Adrenal gland (tissue), 9 donors: ENCODE measurements at regions not wholly inside any gene's neighbourhood (a gene's known extent, or its start where the extent isn't known, plus 50 kb on each side); places are given as distances from the start of the nearest gene placed in this dataset.

Experiments
- DNase-seq, 7 donors: peaks; one replicate each; pipeline ENCODE4 v3.0.0-alpha.2; 2019 to 2020
- H3K27ac ChIP-seq, 5 donors: fragments of 200-600 bp; sonication (generic) in 4 of 5; 1 replicate in 3 of 5; 2 replicates in 2 of 5; pipeline versions ENCODE4 v1.5.1 to v1.8.0; 2016 to 2020; ENCODE audit warnings: mild to moderate bottlenecking in 1 of 5
- H3K27me3 ChIP-seq: fragments of 200-600 bp; 2 replicates; pipeline ENCODE4 v1.8.0; 2021
- H3K36me3 ChIP-seq, 2 donors: fragments of 200-600 bp; replicated peaks in 1 of 2; 1 replicate in 1 of 2; 2 replicates in 1 of 2; pipeline versions ENCODE4 v1.5.1 to v1.8.0; 2018 to 2022
- H3K4me1 ChIP-seq, 2 donors: fragments of 200-600 bp; replicated peaks in 1 of 2; 1 replicate in 1 of 2; 2 replicates in 1 of 2; pipeline versions ENCODE4 v1.5.1 to v1.8.0; 2018 to 2021
- H3K4me3 ChIP-seq, 4 donors: fragments of 200-600 bp; sonication (generic) in 3 of 4; one replicate each; pipeline ENCODE4 v1.5.1; 2016 to 2018
- H3K9me3 ChIP-seq, 3 donors: fragments of 200-600 bp; sonication (generic) in 1 of 3; replicated peaks in 1 of 3; 1 replicate in 2 of 3; 2 replicates in 1 of 3; pipeline versions ENCODE4 v1.5.1 to v1.8.0; 2016 to 2021
- CTCF ChIP-seq, 6 experiments: fragments of 450-650 bp in 4 of 6; fragments of 200-600 bp in 2 of 6; sonication (generic) in 1 of 6; IDR thresholded peaks; 1 replicate in 5 of 6; 2 replicates in 1 of 6; pipeline versions ENCODE4 v1.5.1 to v1.8.0; 2016 to 2021; ENCODE audit warnings: antibody characterized with exemption in 6 of 6, mild to moderate bottlenecking in 2 of 6, moderate library complexity in 1 of 6
- POLR2A ChIP-seq, 2 donors: fragments of 450-650 bp; IDR thresholded peaks; one replicate each; pipeline ENCODE4 v1.6.1; 2017; ENCODE audit warnings: antibody characterized with exemption in 2 of 2, mild to moderate bottlenecking in 2 of 2, moderate library complexity in 1 of 2
- WGBS, 4 donors: extraction: QIAGEN DNeasy Blood & Tissue Kit in 2 of 4; methylation state at CpG; one replicate each; pipeline versions ENCODE4 v1.1.5 to v1.1.7; 2013 to 2017; 5-methylcytosine and 5-hydroxymethylcytosine counted together
- intact Hi-C, 2 donors: fragments of 100-400 bp; cut with DNase I; formaldehyde crosslinking; loops; one replicate each; pipeline versions ENCODE4 v1.14.1 to v1.15.0; 2022 to 2023
- donor health status: healthy with polysubstance abuse.
- donor health status: Bipolar disorder and iron deficiency.
- donor health status: DM: yes; HTN: yes; CAD: no.
- donor health status: DM: no; HTN: no; CAD: no.
- donor health status: DM: no; HTN: no; CAD: no.

GRCh38 chr12:102301547-102301946, 103.9 kb upstream of the PMCH start:
- no peak for DNase-seq
- Histone ChIP-seq H3K9me3 (no peaks in the 10 kb centered on the region), H3K4me3 (no peak overlapping the region), H3K27me3 (no peaks in the 10 kb centered on the region), H3K36me3 (no peaks in the 10 kb centered on the region), H3K27ac (no peak overlapping the region), H3K4me1 (no peaks in the 10 kb centered on the region)
- intact Hi-C loops = no loop called here
- TF ChIP-seq CTCF (IDR thresholded peaks at IDR 0.05) (no peak), POLR2A (IDR thresholded peaks at IDR 0.05) (no peak)

- no peak overlapping the region for H3K4me3 ChIP-seq
- H3K9me3 ChIP-seq = no peaks in the 10 kb centered on the region
- no peaks in the 10 kb centered on the region for H3K36me3 ChIP-seq
- peak in 1 of 7 donors; percentile 3 for DNase-seq
- no peaks in the 10 kb centered on the region for H3K27me3 ChIP-seq
- peak in 2 of 6 experiments; percentile 20 to 23 for TF ChIP-seq CTCF (IDR thresholded peaks at IDR 0.05)
- TF ChIP-seq POLR2A (IDR thresholded peaks at IDR 0.05) = no peak
- intact Hi-C loops = no loop called here
- H3K27ac ChIP-seq = no peak overlapping the region
- H3K4me1 ChIP-seq = no peaks in the 10 kb centered on the region
Observed at GRCh38 chr12:102300824-102301461, 103.3 kb upstream of the PMCH start.

GRCh38 chr12:102299731-102300130, 102.1 kb upstream of the PMCH start:
- no peak for TF ChIP-seq POLR2A (IDR thresholded peaks at IDR 0.05)
- TF ChIP-seq CTCF (IDR thresholded peaks at IDR 0.05) = no peak
- Histone ChIP-seq H3K36me3 (no peaks in the 10 kb centered on the region), H3K4me1 (no peaks in the 10 kb centered on the region), H3K9me3 (no peaks in the 10 kb centered on the region), H3K27me3 (no peaks in the 10 kb centered on the region), H3K27ac (no peak overlapping the region), H3K4me3 (no peak overlapping the region)
- WGBS, 4 donors = 68 to 81% (median 78%) methylated on average over 1 of the region's 1 CpG
- no peak for DNase-seq
- intact Hi-C loops = no loop called here

GRCh38 chr12:102298022-102298421, 100.4 kb upstream of the PMCH start:
- 70 to 82% (median 79%) methylated on average over 3 of the region's 3 CpGs for WGBS, 4 donors
- Histone ChIP-seq H3K4me3 (no peak overlapping the region), H3K36me3 (no peaks in the 10 kb centered on the region), H3K27ac (no peak overlapping the region), H3K9me3 (no peaks in the 10 kb centered on the region), H3K4me1 (no peaks in the 10 kb centered on the region), H3K27me3 (no peaks in the 10 kb centered on the region)
- no peak for TF ChIP-seq POLR2A (IDR thresholded peaks at IDR 0.05)
- no peak for TF ChIP-seq CTCF (IDR thresholded peaks at IDR 0.05)
- no peak for DNase-seq
- intact Hi-C loops = no loop called here
